HFF-Myc (cell line): ENCODE measurements at regions not wholly inside any gene's neighbourhood (a gene's known extent, or its start where the extent isn't known, plus 50 kb on each side); places are given as distances from the start of the nearest gene placed in this dataset.
"Not testable (repeated sequence)": the region's sequence is repeated elsewhere in the genome, so short reads cannot be mapped to it uniquely, and the experiment has no call there.

Experiments used
- DNase-seq: peaks from one replicate; pipeline ENCODE4 v3.0.0-alpha.2; 2011; ENCODE audit warnings: low read depth; ENCODE audit errors: extremely low read depth
- H3K4me3 ChIP-seq: replicated peaks from 2 replicates; pipeline ENCODE4 v1.5.1; 2011; ENCODE audit warnings: low read depth, mild to moderate bottlenecking, control low read depth, low read length
- CTCF ChIP-seq: IDR thresholded peaks from 2 replicates; pipeline ENCODE4 v1.5.1; 2012; ENCODE audit warnings: mild to moderate bottlenecking, low read depth, low read length, control low read depth; ENCODE audit errors: missing control alignments

- DNase-seq, result no peak
- no peak overlapping the region for H3K4me3 ChIP-seq
- TF ChIP-seq CTCF, result no peak
Measured at GRCh38 chr4:79697444-79697843, 289.4 kb upstream of the GK2 start.

- not testable (repeated sequence) for DNase-seq
Measured at GRCh38 chr4:79696534-79696933, 288.5 kb upstream of the GK2 start.

GRCh38 chr4:79695848-79696247 is 287.8 kb upstream of the GK2 start:
- no peak for DNase-seq
- TF ChIP-seq CTCF, result no peak
- H3K4me3 ChIP-seq, result no peak overlapping the region

More at GRCh38 chr4:79696534-79696933, 288.5 kb upstream of the GK2 start:
- H3K4me3 ChIP-seq, result not testable (repeated sequence)

GRCh38 chr4:79689740-79690139 is 281.7 kb upstream of the GK2 start:
- DNase-seq, result no peak
- H3K4me3 ChIP-seq, result no peak overlapping the region
- TF ChIP-seq CTCF, result no peak

GRCh38 chr4:79688691-79689090 is 280.7 kb upstream of the GK2 start:
- DNase-seq, result no peak
- no peak for TF ChIP-seq CTCF
- H3K4me3 ChIP-seq, result no peak overlapping the region

- TF ChIP-seq CTCF, result no peak
- no peak for DNase-seq
- no peak overlapping the region for H3K4me3 ChIP-seq
Measured at GRCh38 chr4:79687006-79687405, 279.0 kb upstream of the GK2 start.

GRCh38 chr4:79685542-79685941 is 277.5 kb upstream of the GK2 start:
- DNase-seq, result no peak
- H3K4me3 ChIP-seq, result no peak overlapping the region
- no peak for TF ChIP-seq CTCF
